ENCODE measurements at regions not wholly inside any gene's neighbourhood (a gene's known extent, or its start where the extent isn't known, plus 50 kb on each side); places are given as distances from the start of the nearest gene placed in this dataset.

- H3K27me3 ChIP-seq (replicated peaks in 1 of 7) = peaks cover 3 to 63% (median 40%) of the 10 kb centered on the region in 7 donors
- TF ChIP-seq, protein P1, sequence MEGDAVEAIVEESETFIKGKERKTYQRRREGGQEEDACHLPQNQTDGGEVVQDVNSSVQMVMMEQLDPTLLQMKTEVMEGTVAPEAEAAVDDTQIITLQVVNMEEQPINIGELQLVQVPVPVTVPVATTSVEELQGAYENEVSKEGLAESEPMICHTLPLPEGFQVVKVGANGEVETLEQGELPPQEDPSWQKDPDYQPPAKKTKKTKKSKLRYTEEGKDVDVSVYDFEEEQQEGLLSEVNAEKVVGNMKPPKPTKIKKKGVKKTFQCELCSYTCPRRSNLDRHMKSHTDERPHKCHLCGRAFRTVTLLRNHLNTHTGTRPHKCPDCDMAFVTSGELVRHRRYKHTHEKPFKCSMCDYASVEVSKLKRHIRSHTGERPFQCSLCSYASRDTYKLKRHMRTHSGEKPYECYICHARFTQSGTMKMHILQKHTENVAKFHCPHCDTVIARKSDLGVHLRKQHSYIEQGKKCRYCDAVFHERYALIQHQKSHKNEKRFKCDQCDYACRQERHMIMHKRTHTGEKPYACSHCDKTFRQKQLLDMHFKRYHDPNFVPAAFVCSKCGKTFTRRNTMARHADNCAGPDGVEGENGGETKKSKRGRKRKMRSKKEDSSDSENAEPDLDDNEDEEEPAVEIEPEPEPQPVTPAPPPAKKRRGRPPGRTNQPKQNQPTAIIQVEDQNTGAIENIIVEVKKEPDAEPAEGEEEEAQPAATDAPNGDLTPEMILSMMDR (IDR thresholded peaks at IDR 0.05 in 8 of 11, conservative IDR thresholded peaks at IDR 0.05 in 3 of 11) = no peak
- TF ChIP-seq POLR2AphosphoS5 (IDR thresholded peaks at IDR 0.05) (no peak), POLR2A (IDR thresholded peaks at IDR 0.05) (no peak)
- WGBS, 5 donors = 35 to 71% (median 43%) methylated on average over 1 of the region's 1 CpG
These were observed 94.5 kb upstream of the HSD17B12 start for GRCh38 chr11:43585877-43586608.

GRCh38 chr11:43589601-43590250 is 90.8 kb upstream of the HSD17B12 start:
- H3K4me1 ChIP-seq = no peaks in the 10 kb centered on the region
- H3K27me3 ChIP-seq (replicated peaks in 1 of 7) = peaks cover 0 to 39% (median 3%) of the 10 kb centered on the region in 7 donors
- TF ChIP-seq, protein P1 (IDR thresholded peaks at IDR 0.05 in 8 of 11, conservative IDR thresholded peaks at IDR 0.05 in 3 of 11) = no peak
- no peak for TF ChIP-seq POLR2AphosphoS5 (IDR thresholded peaks at IDR 0.05)
- TF ChIP-seq POLR2A (IDR thresholded peaks at IDR 0.05) = no peak
- H3K36me3 ChIP-seq = no peaks in the 10 kb centered on the region
- H3K4me3 ChIP-seq = no peak overlapping the region
- H3K27ac ChIP-seq = no peak overlapping the region
- DNase-seq = no peak
- 66 to 79% (median 71%) methylated on average over 5 of the region's 5 CpGs for WGBS, 5 donors
- intact Hi-C loops (cut with DNase I; ENCODE audit: low total_unique reads) = no loop called here
- H3K9me3 ChIP-seq = no peaks in the 10 kb centered on the region

More at GRCh38 chr11:43585877-43586608, 94.5 kb upstream of the HSD17B12 start:
- no peaks in the 10 kb centered on the region for H3K36me3 ChIP-seq
- H3K4me3 ChIP-seq = no peak overlapping the region
- peaks cover 8 to 24% (median 15%) of the 10 kb centered on the region in 6 donors for H3K4me1 ChIP-seq
- no peaks in the 10 kb centered on the region for H3K9me3 ChIP-seq
- no peak overlapping the region for H3K27ac ChIP-seq
- intact Hi-C loops (cut with DNase I; ENCODE audit: low total_unique reads) = no loop called here
- no peak for DNase-seq

GRCh38 chr11:43601511-43601910 is 79.0 kb upstream of the HSD17B12 start:
- 19 to 42% (median 28%) methylated on average over 1 of the region's 1 CpG for WGBS, 5 donors
- Histone ChIP-seq H3K27ac (no peak overlapping the region), H3K9me3 (no peaks in the 10 kb centered on the region), H3K36me3 (no peaks in the 10 kb centered on the region), H3K4me1 (no peaks in the 10 kb centered on the region), H3K27me3 (replicated peaks in 1 of 7) (peaks cover 0 to 33% (median 0%) of the 10 kb centered on the region in 7 donors), H3K4me3 (no peak overlapping the region)
- TF ChIP-seq POLR2AphosphoS5 (IDR thresholded peaks at IDR 0.05) (no peak), POLR2A (IDR thresholded peaks at IDR 0.05) (no peak)
- TF ChIP-seq, protein P1 (IDR thresholded peaks at IDR 0.05 in 8 of 11, conservative IDR thresholded peaks at IDR 0.05 in 3 of 11) = no peak
- intact Hi-C loops (cut with DNase I; ENCODE audit: low total_unique reads) = no loop called here
- DNase-seq = no peak

DNA sequence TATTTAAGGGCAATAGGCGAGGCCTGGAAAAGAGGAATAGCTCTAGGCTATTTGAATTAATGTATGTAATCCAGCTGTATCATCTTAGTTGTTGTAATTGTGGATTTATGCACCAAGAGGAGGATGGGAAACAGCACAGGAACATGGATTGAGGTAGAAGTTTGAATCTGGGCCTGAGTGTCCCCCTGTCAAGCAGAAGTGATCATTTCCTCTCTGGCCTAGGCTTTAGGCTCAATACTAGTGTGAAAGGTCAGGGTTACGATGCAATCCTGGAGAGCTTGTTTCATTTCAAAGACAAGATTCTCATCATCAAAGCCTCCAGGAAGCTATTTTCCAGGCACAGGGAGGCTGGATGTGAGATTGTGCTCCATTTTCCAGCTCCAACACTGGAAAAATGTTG is 77.9 kb upstream of the HSD17B12 start:
- intact Hi-C loops (cut with DNase I; ENCODE audit: low total_unique reads) = no loop called here
- 70 to 83% (median 79%) methylated on average over 2 of the region's 2 CpGs for WGBS, 5 donors
- no peak for DNase-seq
- Histone ChIP-seq H3K4me3 (no peak overlapping the region), H3K9me3 (no peaks in the 10 kb centered on the region), H3K27ac (no peak overlapping the region), H3K36me3 (no peaks in the 10 kb centered on the region), H3K27me3 (replicated peaks in 1 of 7) (peaks cover 0 to 22% (median 0%) of the 10 kb centered on the region in 7 donors), H3K4me1 (no peaks in the 10 kb centered on the region)
- TF ChIP-seq, protein P1 (IDR thresholded peaks at IDR 0.05 in 8 of 11, conservative IDR thresholded peaks at IDR 0.05 in 3 of 11) = no peak
- TF ChIP-seq POLR2AphosphoS5 (IDR thresholded peaks at IDR 0.05) (no peak), POLR2A (IDR thresholded peaks at IDR 0.05) (no peak)

Measured in spleen (tissue), 11 donors.